ENCODE measurements at regions not wholly inside any gene's neighbourhood (a gene's known extent, or its start where the extent isn't known, plus 50 kb on each side); places are given as distances from the start of the nearest gene placed in this dataset.

DNA sequence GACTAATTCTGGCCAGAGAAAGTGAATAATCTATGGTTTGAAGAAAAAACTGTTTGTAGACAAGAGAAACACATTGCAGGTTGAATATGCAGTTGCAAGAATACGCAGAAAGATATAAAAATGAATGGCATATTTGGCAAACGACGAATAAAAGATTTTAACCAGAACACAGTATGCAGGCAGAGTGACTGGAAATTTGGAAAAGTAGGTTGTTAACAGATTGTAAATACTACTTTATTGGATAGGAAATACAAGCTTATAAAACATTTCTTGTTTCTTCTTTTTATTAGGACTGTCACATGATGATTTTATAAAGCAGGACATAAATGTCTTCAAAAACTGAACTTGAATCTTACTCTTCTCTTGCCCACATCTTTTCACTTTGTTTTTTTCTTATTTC lies 573.3 kb upstream of the PBX1 start:
- TF ChIP-seq, protein P1, sequence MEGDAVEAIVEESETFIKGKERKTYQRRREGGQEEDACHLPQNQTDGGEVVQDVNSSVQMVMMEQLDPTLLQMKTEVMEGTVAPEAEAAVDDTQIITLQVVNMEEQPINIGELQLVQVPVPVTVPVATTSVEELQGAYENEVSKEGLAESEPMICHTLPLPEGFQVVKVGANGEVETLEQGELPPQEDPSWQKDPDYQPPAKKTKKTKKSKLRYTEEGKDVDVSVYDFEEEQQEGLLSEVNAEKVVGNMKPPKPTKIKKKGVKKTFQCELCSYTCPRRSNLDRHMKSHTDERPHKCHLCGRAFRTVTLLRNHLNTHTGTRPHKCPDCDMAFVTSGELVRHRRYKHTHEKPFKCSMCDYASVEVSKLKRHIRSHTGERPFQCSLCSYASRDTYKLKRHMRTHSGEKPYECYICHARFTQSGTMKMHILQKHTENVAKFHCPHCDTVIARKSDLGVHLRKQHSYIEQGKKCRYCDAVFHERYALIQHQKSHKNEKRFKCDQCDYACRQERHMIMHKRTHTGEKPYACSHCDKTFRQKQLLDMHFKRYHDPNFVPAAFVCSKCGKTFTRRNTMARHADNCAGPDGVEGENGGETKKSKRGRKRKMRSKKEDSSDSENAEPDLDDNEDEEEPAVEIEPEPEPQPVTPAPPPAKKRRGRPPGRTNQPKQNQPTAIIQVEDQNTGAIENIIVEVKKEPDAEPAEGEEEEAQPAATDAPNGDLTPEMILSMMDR (conservative IDR thresholded peaks at IDR 0.05; ENCODE audit: low read depth, low read length): no peak
- TF ChIP-seq SMC3 (IDR thresholded peaks at IDR 0.05; ENCODE audit: low read depth, low read length): no peak
- no peak for TF ChIP-seq MXI1 (IDR thresholded peaks at IDR 0.05; ENCODE audit: borderline replicate concordance, low read depth, low read length)
- no peak for TF ChIP-seq RFX5 (IDR thresholded peaks at IDR 0.05; ENCODE audit: low read depth, low read length)
- no peak for TF ChIP-seq POLR2A (IDR thresholded peaks at IDR 0.05; ENCODE audit: low read depth, low read length)
- no peak for TF ChIP-seq RAD21 (IDR thresholded peaks at IDR 0.05; ENCODE audit: low read length)
- TF ChIP-seq FOS (IDR thresholded peaks at IDR 0.05; ENCODE audit: low read depth, low read length): no peak
- no peak for TF ChIP-seq MAFK (IDR thresholded peaks at IDR 0.05; ENCODE audit: low read depth, low read length)
- TF ChIP-seq, protein P2, sequence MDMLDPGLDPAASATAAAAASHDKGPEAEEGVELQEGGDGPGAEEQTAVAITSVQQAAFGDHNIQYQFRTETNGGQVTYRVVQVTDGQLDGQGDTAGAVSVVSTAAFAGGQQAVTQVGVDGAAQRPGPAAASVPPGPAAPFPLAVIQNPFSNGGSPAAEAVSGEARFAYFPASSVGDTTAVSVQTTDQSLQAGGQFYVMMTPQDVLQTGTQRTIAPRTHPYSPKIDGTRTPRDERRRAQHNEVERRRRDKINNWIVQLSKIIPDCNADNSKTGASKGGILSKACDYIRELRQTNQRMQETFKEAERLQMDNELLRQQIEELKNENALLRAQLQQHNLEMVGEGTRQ (IDR thresholded peaks at IDR 0.05; ENCODE audit: low read depth, low read length): no peak
- no peak for TF ChIP-seq BHLHE40 (IDR thresholded peaks at IDR 0.05; ENCODE audit: low read depth, low read length)
- TF ChIP-seq MAZ (IDR thresholded peaks at IDR 0.05; ENCODE audit: borderline replicate concordance, low read depth, low read length): no peak
- TF ChIP-seq NFE2L2 (IDR thresholded peaks at IDR 0.05; ENCODE audit: low read depth, low read length): no peak

All from IMR-90 (cell line).